GM23338 (cell line): ENCODE measurements at regions not wholly inside any gene's neighbourhood (a gene's known extent, or its start where the extent isn't known, plus 50 kb on each side); places are given as distances from the start of the nearest gene placed in this dataset.

Source experiments
- ATAC-seq: fragments of 200-7000 bp; cut with Tn5 transposase; 3 replicates; pipeline ENCODE4 v1.9.1; 2020
- DNase-seq: peaks from one replicate; pipeline ENCODE4 v3.0.0-alpha.2; 2015; ENCODE audit warnings: low spot score
- H2AFZ ChIP-seq: fragments of 200-600 bp; sonication (generic); 2 replicates; pipeline ENCODE4 v1.8.0; 2016; ENCODE audit warnings: antibody characterized with exemption, mild to moderate bottlenecking, moderate library complexity
- H3F3A ChIP-seq: fragments of 200-600 bp; sonication (generic); replicated peaks from 2 replicates; pipeline ENCODE4 v1.8.0; 2017; ENCODE audit warnings: antibody characterized with exemption, mixed run types, low read depth
- H3K27ac ChIP-seq: fragments of 200-600 bp; sonication (generic); 2 replicates; pipeline ENCODE4 v1.6.1; 2016; ENCODE audit warnings: low read depth
- H3K27me3 ChIP-seq: fragments of 200-600 bp; sonication (generic); 2 replicates; pipeline ENCODE4 v1.8.0; 2016; ENCODE audit warnings: mild to moderate bottlenecking, mixed run types, moderate library complexity; ENCODE audit not compliant: insufficient read depth
- H3K36me3 ChIP-seq: fragments of 200-600 bp; sonication (generic); 2 replicates; pipeline ENCODE4 v1.8.0; 2016; ENCODE audit warnings: mild to moderate bottlenecking; ENCODE audit not compliant: insufficient read depth
- H3K4me1 ChIP-seq: fragments of 200-600 bp; sonication (generic); 2 replicates; pipeline ENCODE4 v1.8.0; 2016; ENCODE audit warnings: mild to moderate bottlenecking, moderate library complexity; ENCODE audit not compliant: insufficient read depth
- H3K4me2 ChIP-seq: fragments of 200-600 bp; sonication (generic); 2 replicates; pipeline ENCODE4 v1.7.1; 2017; ENCODE audit warnings: mixed run types
- H3K4me3 ChIP-seq: fragments of 200-600 bp; sonication (generic); 2 replicates; pipeline ENCODE4 v1.6.1; 2016; ENCODE audit warnings: mixed run types
- H3K79me2 ChIP-seq: fragments of 200-600 bp; sonication (generic); replicated peaks from 2 replicates; pipeline ENCODE4 v1.8.0; 2017; ENCODE audit warnings: mild to moderate bottlenecking; ENCODE audit not compliant: insufficient read depth
- H3K9me2 ChIP-seq: fragments of 200-600 bp; sonication (generic); 2 replicates; pipeline ENCODE4 v1.8.0; 2017; ENCODE audit not compliant: insufficient read depth
- H4K20me1 ChIP-seq: fragments of 200-600 bp; sonication (generic); replicated peaks from 2 replicates; pipeline ENCODE4 v1.8.0; 2017; ENCODE audit warnings: mild to moderate bottlenecking; ENCODE audit not compliant: insufficient read depth
- H3K27ac Mint-ChIP-seq: 2 replicates; pipeline ENCODE4 v1.8.0; 2020; ENCODE audit warnings: inconsistent platforms, mild to moderate bottlenecking, moderate library complexity, mixed read lengths
- H3K27me3 Mint-ChIP-seq: 3 replicates; pipeline ENCODE4 v1.8.0; 2022; ENCODE audit warnings: low read depth, mild to moderate bottlenecking, moderate library complexity, mixed read lengths, inconsistent platforms; ENCODE audit not compliant: insufficient read depth, poor library complexity
- H3K36me3 Mint-ChIP-seq: 3 replicates; pipeline ENCODE4 v1.8.0; 2021; ENCODE audit warnings: low read depth, mild to moderate bottlenecking, inconsistent platforms, moderate library complexity, mixed read lengths
- H3K4me1 Mint-ChIP-seq: 3 replicates; pipeline ENCODE4 v1.8.0; 2020; ENCODE audit warnings: mild to moderate bottlenecking, inconsistent platforms, mixed read lengths
- H3K4me3 Mint-ChIP-seq: 3 replicates; pipeline ENCODE4 v1.8.0; 2021; ENCODE audit warnings: moderate library complexity, mild to moderate bottlenecking, inconsistent platforms, mixed read lengths
- H3K9me3 Mint-ChIP-seq: 3 replicates; pipeline ENCODE4 v1.8.0; 2020; ENCODE audit warnings: moderate library complexity, mild to moderate bottlenecking, inconsistent platforms, mixed read lengths
- CREB1 ChIP-seq: fragments of 250-450 bp; sonication (Bioruptor Pico); IDR thresholded peaks from 2 replicates; pipeline ENCODE4 v1.5.0; 2020; ENCODE audit warnings: low read depth, mild to moderate bottlenecking, moderate library complexity
- EZH2 ChIP-seq: fragments of 200-600 bp; sonication (generic); IDR thresholded peaks from one replicate; pipeline ENCODE4 v1.8.0; 2017; ENCODE audit warnings: antibody characterized with exemption, mild to moderate bottlenecking, low read depth; ENCODE audit not compliant: unreplicated experiment
- EZH2phosphoT487 ChIP-seq: fragments of 200-600 bp; sonication (generic); IDR thresholded peaks from one replicate; pipeline ENCODE4 v1.8.1; 2018; ENCODE audit warnings: antibody characterized with exemption; ENCODE audit not compliant: unreplicated experiment
- JUNB ChIP-seq: IDR thresholded peaks from one replicate; pipeline ENCODE4 v1.6.1; 2016; ENCODE audit warnings: antibody characterized with exemption; ENCODE audit not compliant: unreplicated experiment
- NANOG ChIP-seq: IDR thresholded peaks from 2 replicates; pipeline ENCODE4 v1.6.1; 2016; ENCODE audit warnings: antibody characterized with exemption, borderline replicate concordance
- POLR2AphosphoS5 ChIP-seq: IDR thresholded peaks from 2 replicates; pipeline ENCODE4 v1.6.1; 2016; ENCODE audit warnings: antibody characterized with exemption, low read depth
- STAT1 ChIP-seq: IDR thresholded peaks from one replicate; pipeline ENCODE4 v1.6.1; 2016; ENCODE audit warnings: antibody characterized with exemption; ENCODE audit not compliant: unreplicated experiment
- ZNF114 ChIP-seq: fragments of 250-450 bp; sonication (Bioruptor Pico); IDR thresholded peaks from 2 replicates; pipeline ENCODE4 v1.5.0; 2020; ENCODE audit warnings: mild to moderate bottlenecking, moderate library complexity
- ZNF331 ChIP-seq: fragments of 250-450 bp; sonication (Bioruptor Pico); IDR thresholded peaks from 2 replicates; pipeline ENCODE4 v1.5.0; 2020; ENCODE audit warnings: low read depth, mild to moderate bottlenecking, moderate library complexity
- TF ChIP-seq, protein P1 (sequence below), 2 experiments: fragments of 200-600 bp in 1 of 2; sonication (generic) in 1 of 2; conservative IDR thresholded peaks; 2 replicates each; pipeline versions ENCODE4 v1.5.1 to v1.6.1; 2016 to 2017; ENCODE audit warnings: antibody characterized with exemption in 2 of 2, low read depth in 2 of 2, mild to moderate bottlenecking in 2 of 2, moderate library complexity in 1 of 2
- TF ChIP-seq, protein P2 (sequence below): fragments of 250-450 bp; sonication (Bioruptor Pico); IDR thresholded peaks from 2 replicates; pipeline ENCODE4 v1.5.0; 2020; ENCODE audit warnings: mild to moderate bottlenecking, moderate library complexity
- TF ChIP-seq, protein P3 (sequence below): IDR thresholded peaks from 2 replicates; pipeline ENCODE4 v1.6.1; 2016; ENCODE audit warnings: antibody characterized with exemption
- TF ChIP-seq, protein P4 (sequence below): IDR thresholded peaks from one replicate; pipeline ENCODE4 v1.6.1; 2018; ENCODE audit warnings: antibody characterized with exemption; ENCODE audit not compliant: unreplicated experiment

DNA sequence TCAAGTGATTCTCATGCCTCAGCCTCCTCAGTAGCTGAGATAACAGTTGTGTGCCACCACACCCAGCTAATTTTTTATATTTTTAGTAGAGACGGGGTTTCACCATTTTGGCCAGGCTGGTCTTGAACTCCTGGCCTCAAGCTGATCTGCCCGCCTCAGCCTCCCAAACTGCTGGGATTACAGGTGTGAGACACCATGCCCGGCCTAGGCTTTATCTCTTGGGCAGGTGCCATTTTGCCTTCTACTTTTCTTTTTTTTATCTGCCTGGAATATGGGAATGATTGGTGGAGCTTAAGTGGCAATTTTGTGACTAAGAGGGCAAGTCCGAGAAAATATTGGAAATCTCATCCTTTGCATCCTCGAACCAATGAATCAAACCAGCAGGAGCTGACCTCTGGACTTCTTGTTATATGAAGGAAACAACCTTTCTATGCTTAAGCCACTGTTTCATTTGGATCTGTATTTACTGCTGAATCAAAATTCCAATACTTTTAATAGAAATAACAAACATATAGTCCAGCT is 128.9 kb upstream of the ZNF217 start:
- Mint-ChIP-seq H3K36me3 (no peaks in the 10 kb centered on the region), H3K27ac (no peak overlapping the region), H3K4me1 (peaks cover 4% of the 10 kb centered on the region; the same call in 2 of the 3 replicates), H3K4me3 (no peak overlapping the region), H3K27me3 (peaks cover 1% of the 10 kb centered on the region), H3K9me3 (no peaks in the 10 kb centered on the region)
- ATAC-seq = no peak
- H3K79me2 ChIP-seq = no peaks in the 10 kb centered on the region
- no peak for DNase-seq
- no peak overlapping the region for H3K27ac ChIP-seq
- H2AFZ ChIP-seq = no peak overlapping the region; the same call in 1 of the 2 replicates
- 0 out of 2 replicates have a peak, but pooled peaks cover 2% of the 10 kb centered on the region for H3F3A ChIP-seq
- H3K4me3 ChIP-seq = no peak overlapping the region
- H3K4me2 ChIP-seq = no peak overlapping the region
- H3K9me2 ChIP-seq = no peaks in the 10 kb centered on the region
- no peaks in the 10 kb centered on the region for H3K36me3 ChIP-seq
- no peak for TF ChIP-seq POLR2AphosphoS5
- no peak for TF ChIP-seq ZNF114 (CRISPR knock-in tag)
- no peak for TF ChIP-seq NANOG
- TF ChIP-seq, protein P1, sequence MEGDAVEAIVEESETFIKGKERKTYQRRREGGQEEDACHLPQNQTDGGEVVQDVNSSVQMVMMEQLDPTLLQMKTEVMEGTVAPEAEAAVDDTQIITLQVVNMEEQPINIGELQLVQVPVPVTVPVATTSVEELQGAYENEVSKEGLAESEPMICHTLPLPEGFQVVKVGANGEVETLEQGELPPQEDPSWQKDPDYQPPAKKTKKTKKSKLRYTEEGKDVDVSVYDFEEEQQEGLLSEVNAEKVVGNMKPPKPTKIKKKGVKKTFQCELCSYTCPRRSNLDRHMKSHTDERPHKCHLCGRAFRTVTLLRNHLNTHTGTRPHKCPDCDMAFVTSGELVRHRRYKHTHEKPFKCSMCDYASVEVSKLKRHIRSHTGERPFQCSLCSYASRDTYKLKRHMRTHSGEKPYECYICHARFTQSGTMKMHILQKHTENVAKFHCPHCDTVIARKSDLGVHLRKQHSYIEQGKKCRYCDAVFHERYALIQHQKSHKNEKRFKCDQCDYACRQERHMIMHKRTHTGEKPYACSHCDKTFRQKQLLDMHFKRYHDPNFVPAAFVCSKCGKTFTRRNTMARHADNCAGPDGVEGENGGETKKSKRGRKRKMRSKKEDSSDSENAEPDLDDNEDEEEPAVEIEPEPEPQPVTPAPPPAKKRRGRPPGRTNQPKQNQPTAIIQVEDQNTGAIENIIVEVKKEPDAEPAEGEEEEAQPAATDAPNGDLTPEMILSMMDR (conservative IDR thresholded peaks at IDR 0.05; ENCODE audit: low read depth in 2 of 2) = no peak
- TF ChIP-seq, protein P2, sequence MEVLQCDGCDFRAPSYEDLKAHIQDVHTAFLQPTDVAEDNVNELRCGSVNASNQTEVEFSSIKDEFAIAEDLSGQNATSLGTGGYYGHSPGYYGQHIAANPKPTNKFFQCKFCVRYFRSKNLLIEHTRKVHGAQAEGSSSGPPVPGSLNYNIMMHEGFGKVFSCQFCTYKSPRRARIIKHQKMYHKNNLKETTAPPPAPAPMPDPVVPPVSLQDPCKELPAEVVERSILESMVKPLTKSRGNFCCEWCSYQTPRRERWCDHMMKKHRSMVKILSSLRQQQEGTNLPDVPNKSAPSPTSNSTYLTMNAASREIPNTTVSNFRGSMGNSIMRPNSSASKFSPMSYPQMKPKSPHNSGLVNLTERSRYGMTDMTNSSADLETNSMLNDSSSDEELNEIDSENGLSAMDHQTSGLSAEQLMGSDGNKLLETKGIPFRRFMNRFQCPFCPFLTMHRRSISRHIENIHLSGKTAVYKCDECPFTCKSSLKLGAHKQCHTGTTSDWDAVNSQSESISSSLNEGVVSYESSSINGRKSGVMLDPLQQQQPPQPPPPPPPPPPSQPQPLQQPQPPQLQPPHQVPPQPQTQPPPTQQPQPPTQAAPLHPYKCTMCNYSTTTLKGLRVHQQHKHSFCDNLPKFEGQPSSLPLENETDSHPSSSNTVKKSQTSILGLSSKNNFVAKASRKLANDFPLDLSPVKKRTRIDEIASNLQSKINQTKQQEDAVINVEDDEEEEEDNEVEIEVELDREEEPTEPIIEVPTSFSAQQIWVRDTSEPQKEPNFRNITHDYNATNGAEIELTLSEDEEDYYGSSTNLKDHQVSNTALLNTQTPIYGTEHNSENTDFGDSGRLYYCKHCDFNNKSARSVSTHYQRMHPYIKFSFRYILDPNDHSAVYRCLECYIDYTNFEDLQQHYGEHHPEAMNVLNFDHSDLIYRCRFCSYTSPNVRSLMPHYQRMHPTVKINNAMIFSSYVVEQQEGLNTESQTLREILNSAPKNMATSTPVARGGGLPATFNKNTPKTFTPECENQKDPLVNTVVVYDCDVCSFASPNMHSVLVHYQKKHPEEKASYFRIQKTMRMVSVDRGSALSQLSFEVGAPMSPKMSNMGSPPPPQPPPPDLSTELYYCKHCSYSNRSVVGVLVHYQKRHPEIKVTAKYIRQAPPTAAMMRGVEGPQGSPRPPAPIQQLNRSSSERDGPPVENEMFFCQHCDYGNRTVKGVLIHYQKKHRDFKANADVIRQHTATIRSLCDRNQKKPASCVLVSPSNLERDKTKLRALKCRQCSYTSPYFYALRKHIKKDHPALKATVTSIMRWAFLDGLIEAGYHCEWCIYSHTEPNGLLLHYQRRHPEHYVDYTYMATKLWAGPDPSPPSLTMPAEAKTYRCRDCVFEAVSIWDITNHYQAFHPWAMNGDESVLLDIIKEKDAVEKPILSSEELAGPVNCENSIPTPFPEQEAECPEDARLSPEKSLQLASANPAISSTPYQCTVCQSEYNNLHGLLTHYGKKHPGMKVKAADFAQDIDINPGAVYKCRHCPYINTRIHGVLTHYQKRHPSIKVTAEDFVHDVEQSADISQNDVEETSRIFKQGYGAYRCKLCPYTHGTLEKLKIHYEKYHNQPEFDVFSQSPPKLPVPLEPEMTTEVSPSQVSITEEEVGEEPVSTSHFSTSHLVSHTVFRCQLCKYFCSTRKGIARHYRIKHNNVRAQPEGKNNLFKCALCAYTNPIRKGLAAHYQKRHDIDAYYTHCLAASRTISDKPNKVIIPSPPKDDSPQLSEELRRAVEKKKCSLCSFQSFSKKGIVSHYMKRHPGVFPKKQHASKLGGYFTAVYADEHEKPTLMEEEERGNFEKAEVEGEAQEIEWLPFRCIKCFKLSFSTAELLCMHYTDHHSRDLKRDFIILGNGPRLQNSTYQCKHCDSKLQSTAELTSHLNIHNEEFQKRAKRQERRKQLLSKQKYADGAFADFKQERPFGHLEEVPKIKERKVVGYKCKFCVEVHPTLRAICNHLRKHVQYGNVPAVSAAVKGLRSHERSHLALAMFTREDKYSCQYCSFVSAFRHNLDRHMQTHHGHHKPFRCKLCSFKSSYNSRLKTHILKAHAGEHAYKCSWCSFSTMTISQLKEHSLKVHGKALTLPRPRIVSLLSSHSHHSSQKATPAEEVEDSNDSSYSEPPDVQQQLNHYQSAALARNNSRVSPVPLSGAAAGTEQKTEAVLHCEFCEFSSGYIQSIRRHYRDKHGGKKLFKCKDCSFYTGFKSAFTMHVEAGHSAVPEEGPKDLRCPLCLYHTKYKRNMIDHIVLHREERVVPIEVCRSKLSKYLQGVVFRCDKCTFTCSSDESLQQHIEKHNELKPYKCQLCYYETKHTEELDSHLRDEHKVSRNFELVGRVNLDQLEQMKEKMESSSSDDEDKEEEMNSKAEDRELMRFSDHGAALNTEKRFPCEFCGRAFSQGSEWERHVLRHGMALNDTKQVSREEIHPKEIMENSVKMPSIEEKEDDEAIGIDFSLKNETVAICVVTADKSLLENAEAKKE (CRISPR knock-in tag) = no peak
- TF ChIP-seq, protein P3, sequence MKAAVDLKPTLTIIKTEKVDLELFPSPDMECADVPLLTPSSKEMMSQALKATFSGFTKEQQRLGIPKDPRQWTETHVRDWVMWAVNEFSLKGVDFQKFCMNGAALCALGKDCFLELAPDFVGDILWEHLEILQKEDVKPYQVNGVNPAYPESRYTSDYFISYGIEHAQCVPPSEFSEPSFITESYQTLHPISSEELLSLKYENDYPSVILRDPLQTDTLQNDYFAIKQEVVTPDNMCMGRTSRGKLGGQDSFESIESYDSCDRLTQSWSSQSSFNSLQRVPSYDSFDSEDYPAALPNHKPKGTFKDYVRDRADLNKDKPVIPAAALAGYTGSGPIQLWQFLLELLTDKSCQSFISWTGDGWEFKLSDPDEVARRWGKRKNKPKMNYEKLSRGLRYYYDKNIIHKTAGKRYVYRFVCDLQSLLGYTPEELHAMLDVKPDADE = no peak
- no peak for TF ChIP-seq EZH2phosphoT487
- no peak for TF ChIP-seq CREB1 (CRISPR knock-in tag)
- TF ChIP-seq JUNB = no peak
- no peak for TF ChIP-seq ZNF331 (CRISPR knock-in tag)
- TF ChIP-seq STAT1 = no peak
- TF ChIP-seq, protein P4, sequence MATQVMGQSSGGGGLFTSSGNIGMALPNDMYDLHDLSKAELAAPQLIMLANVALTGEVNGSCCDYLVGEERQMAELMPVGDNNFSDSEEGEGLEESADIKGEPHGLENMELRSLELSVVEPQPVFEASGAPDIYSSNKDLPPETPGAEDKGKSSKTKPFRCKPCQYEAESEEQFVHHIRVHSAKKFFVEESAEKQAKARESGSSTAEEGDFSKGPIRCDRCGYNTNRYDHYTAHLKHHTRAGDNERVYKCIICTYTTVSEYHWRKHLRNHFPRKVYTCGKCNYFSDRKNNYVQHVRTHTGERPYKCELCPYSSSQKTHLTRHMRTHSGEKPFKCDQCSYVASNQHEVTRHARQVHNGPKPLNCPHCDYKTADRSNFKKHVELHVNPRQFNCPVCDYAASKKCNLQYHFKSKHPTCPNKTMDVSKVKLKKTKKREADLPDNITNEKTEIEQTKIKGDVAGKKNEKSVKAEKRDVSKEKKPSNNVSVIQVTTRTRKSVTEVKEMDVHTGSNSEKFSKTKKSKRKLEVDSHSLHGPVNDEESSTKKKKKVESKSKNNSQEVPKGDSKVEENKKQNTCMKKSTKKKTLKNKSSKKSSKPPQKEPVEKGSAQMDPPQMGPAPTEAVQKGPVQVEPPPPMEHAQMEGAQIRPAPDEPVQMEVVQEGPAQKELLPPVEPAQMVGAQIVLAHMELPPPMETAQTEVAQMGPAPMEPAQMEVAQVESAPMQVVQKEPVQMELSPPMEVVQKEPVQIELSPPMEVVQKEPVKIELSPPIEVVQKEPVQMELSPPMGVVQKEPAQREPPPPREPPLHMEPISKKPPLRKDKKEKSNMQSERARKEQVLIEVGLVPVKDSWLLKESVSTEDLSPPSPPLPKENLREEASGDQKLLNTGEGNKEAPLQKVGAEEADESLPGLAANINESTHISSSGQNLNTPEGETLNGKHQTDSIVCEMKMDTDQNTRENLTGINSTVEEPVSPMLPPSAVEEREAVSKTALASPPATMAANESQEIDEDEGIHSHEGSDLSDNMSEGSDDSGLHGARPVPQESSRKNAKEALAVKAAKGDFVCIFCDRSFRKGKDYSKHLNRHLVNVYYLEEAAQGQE = no peak
- no peak for TF ChIP-seq EZH2
- no peaks in the 10 kb centered on the region for H3K4me1 ChIP-seq
- no peaks in the 10 kb centered on the region for H3K27me3 ChIP-seq
- H4K20me1 ChIP-seq = no peaks in the 10 kb centered on the region
